HepG2 (cell line): ENCODE measurements at regions not wholly inside any gene's neighbourhood (a gene's known extent, or its start where the extent isn't known, plus 50 kb on each side); places are given as distances from the start of the nearest gene placed in this dataset.
A peak's percentile ranks its signal among the peaks of the same experiment; 100 is the strongest.

Experiments used
- ATAC-seq: fragments of 200-7000 bp; cut with Tn5 transposase; 3 replicates; pipeline ENCODE4 v1.9.1; 2020; ENCODE audit warnings: mild to moderate bottlenecking, moderate library complexity
- BruUV-seq: library from RNA; stranded (reverse); fragments of 400-500 nt; replicated peaks from 2 replicates; lab custom pipeline; 2021; lab: Mats Ljungman, UMichigan
- CTCF ChIA-PET: fragments of 300-600 bp; formaldehyde crosslinking; extraction: SDS; loops from one replicate; lab custom pipeline; 2021; ENCODE audit warnings: low total read pairs, inconsistent platforms, low intra/inter-chr PET ratio; lab: Yijun Ruan, JAX
- POLR2A ChIA-PET: fragments of 350-600 bp; sonication (Branson Sonifier 250); formaldehyde crosslinking; loops from one replicate; lab custom pipeline; 2020; ENCODE audit warnings: antibody characterized with exemption, inconsistent platforms; lab: Yijun Ruan, JAX
- DNase-seq: peaks from one replicate; pipeline ENCODE4 v3.0.0-alpha.2; 2015; ENCODE audit warnings: low spot score
- FAIRE-seq: peaks from 3 replicates; lab custom pipeline; 2011; peaks lifted over from hg19 to GRCh38; lab: Jason Lieb, UNC
- H2AFZ ChIP-seq: one replicate; pipeline ENCODE4 v1.6.1; 2011; ENCODE audit warnings: low read length, inconsistent platforms
- H3K27ac ChIP-seq: fragments of 300-600 bp; 3 replicates; pipeline ENCODE4 v1.8.0; 2011; ENCODE audit warnings: mixed run types, mild to moderate bottlenecking, mixed read lengths, low read length, inconsistent platforms; ENCODE audit not compliant: insufficient read depth; ENCODE audit errors: extremely low read length
- H3K27me3 ChIP-seq, 2 experiments: fragments of 200-600 bp in 1 of 2; 2 replicates in 1 of 2; 3 replicates in 1 of 2; pipeline versions ENCODE4 v1.6.0 to v1.8.0; 2011; ENCODE audit warnings: low read length in 2 of 2, mild to moderate bottlenecking in 2 of 2, moderate library complexity in 2 of 2, inconsistent platforms in 1 of 2; ENCODE audit not compliant: insufficient read depth in 2 of 2, control insufficient read depth in 1 of 2
- H3K36me3 ChIP-seq, 2 experiments: fragments of 200-600 bp in 1 of 2; replicated peaks in 1 of 2; 2 replicates in 1 of 2; 3 replicates in 1 of 2; pipeline versions ENCODE4 v1.5.1 to v1.8.0; 2011; ENCODE audit warnings: low read length in 2 of 2, inconsistent platforms in 1 of 2; ENCODE audit not compliant: insufficient read depth in 2 of 2, control insufficient read depth in 1 of 2
- H3K4me1 ChIP-seq: 2 replicates; pipeline ENCODE4 v1.5.1; 2012; ENCODE audit warnings: low read length, inconsistent platforms; ENCODE audit not compliant: insufficient read depth
- H3K4me2 ChIP-seq: 2 replicates; pipeline ENCODE4 v1.6.0; 2011; ENCODE audit warnings: low read depth, low read length, inconsistent platforms
- H3K4me3 ChIP-seq, 3 experiments: fragments of 200-600 bp in 1 of 3; sonication (generic), shearing (Covaris generic) in 1 of 3; replicated peaks in 1 of 3; 2 replicates each; pipeline ENCODE4 v1.5.1; 2011 to 2016; ENCODE audit warnings: low read length in 3 of 3, inconsistent platforms in 2 of 3, low read depth in 2 of 3, mild to moderate bottlenecking in 2 of 3, control low read depth in 1 of 3, mixed read lengths in 1 of 3; ENCODE audit not compliant: insufficient read depth in 1 of 3
- H3K79me2 ChIP-seq: one replicate; pipeline ENCODE4 v1.6.1; 2011; ENCODE audit warnings: low read length, inconsistent platforms; ENCODE audit not compliant: insufficient read depth
- H3K9ac ChIP-seq: 2 replicates; pipeline ENCODE4 v1.6.0; 2011; ENCODE audit warnings: mild to moderate bottlenecking, low read depth, low read length, inconsistent platforms; ENCODE audit not compliant: insufficient read depth
- H3K9me3 ChIP-seq: 2 replicates; pipeline ENCODE4 v1.5.1; 2012; ENCODE audit warnings: mild to moderate bottlenecking, low read length
- H4K20me1 ChIP-seq: 2 replicates; pipeline ENCODE4 v1.6.0; 2011; ENCODE audit warnings: inconsistent platforms, mild to moderate bottlenecking, low read length, moderate library complexity; ENCODE audit not compliant: insufficient read depth
- CCAR2 ChIP-seq: fragments of 200-400 bp; formaldehyde crosslinking; optimal IDR thresholded peaks from 2 replicates; pipeline ENCODE3; 2018; ENCODE audit warnings: low read depth, mild to moderate bottlenecking, low read length, moderate library complexity
- ETV6 ChIP-seq: sonication (generic); formaldehyde crosslinking; conservative IDR thresholded peaks from 2 replicates; pipeline ENCODE4 v1.4.0; 2020; ENCODE audit warnings: missing genetic modification reagents
- HNF4G ChIP-seq, 2 experiments: sonication (generic) in 1 of 2; formaldehyde crosslinking in 1 of 2; IDR thresholded peaks; 2 replicates each; pipeline versions ENCODE4 v1.4.0 to v1.6.1; 2011 to 2020; ENCODE audit warnings: borderline replicate concordance in 2 of 2, low read depth in 2 of 2, mild to moderate bottlenecking in 2 of 2, low read length in 1 of 2, missing genetic modification reagents in 1 of 2, moderate library complexity in 1 of 2
- MXD3 ChIP-seq: IDR thresholded peaks from 2 replicates; pipeline ENCODE4 v1.6.1; 2016; ENCODE audit warnings: mild to moderate bottlenecking, missing biosample characterization, missing genetic modification reagents
- PCBP2 ChIP-seq: fragments of 200-400 bp; formaldehyde crosslinking; optimal IDR thresholded peaks from 2 replicates; pipeline ENCODE3; 2018; ENCODE audit warnings: low read length, low read depth; ENCODE audit not compliant: poor library complexity, severe bottlenecking
- POGZ ChIP-seq: sonication (generic); formaldehyde crosslinking; IDR thresholded peaks from 2 replicates; pipeline ENCODE4 v1.4.0; 2020; ENCODE audit warnings: mild to moderate bottlenecking, missing genetic modification reagents
- SMYD3 ChIP-seq: sonication (generic); formaldehyde crosslinking; IDR thresholded peaks from 2 replicates; pipeline ENCODE4 v1.8.1; 2023; ENCODE audit warnings: mild to moderate bottlenecking, missing genetic modification reagents
- STAG1 ChIP-seq: sonication (generic); formaldehyde crosslinking; IDR thresholded peaks from 2 replicates; pipeline ENCODE4 v1.4.0; 2020; ENCODE audit warnings: missing genetic modification reagents
- ZFAT ChIP-seq: sonication (generic); formaldehyde crosslinking; conservative IDR thresholded peaks from 2 replicates; pipeline ENCODE4 v1.8.1; 2023; ENCODE audit warnings: missing genetic modification reagents, inconsistent platforms
- ZNF672 ChIP-seq: sonication (generic); formaldehyde crosslinking; IDR thresholded peaks from 2 replicates; pipeline ENCODE4 v1.8.1; 2022; ENCODE audit warnings: missing genetic modification reagents
- ZNF883 ChIP-seq: sonication (generic); formaldehyde crosslinking; IDR thresholded peaks from 2 replicates; pipeline ENCODE4 v1.5.1; 2020; ENCODE audit warnings: mild to moderate bottlenecking, missing genetic modification reagents; ENCODE audit errors: not compliant biosample characterization
- WGBS: methylation state at CpG from one replicate; pipeline ENCODE4 v1.1.6; 2017; ENCODE audit warnings: low lambda C conversion rate; 5-methylcytosine and 5-hydroxymethylcytosine counted together
- in situ Hi-C: cut with HindIII; loops from 2 replicates; pipeline ENCODE4 v1.10.0; 2017; ENCODE audit warnings: low pct_unique_long_range_greater_than_20kb; ENCODE audit not compliant: extremely low pct_ligation_motif_present
- intact Hi-C: fragments of 100-400 bp; cut with micrococcal nuclease; formaldehyde crosslinking; loops from one replicate; pipeline ENCODE4 v1.10.0; 2022; ENCODE audit not compliant: unreplicated experiment
- TF ChIP-seq, protein P1 (sequence below): sonication (generic); formaldehyde crosslinking; IDR thresholded peaks from 2 replicates; pipeline ENCODE4 v1.5.1; 2020; ENCODE audit warnings: missing genetic modification reagents, mild to moderate bottlenecking, borderline replicate concordance
- TF ChIP-seq, protein P2 (sequence below): sonication (generic); formaldehyde crosslinking; conservative IDR thresholded peaks from 2 replicates; pipeline ENCODE4 v1.4.0; 2020; ENCODE audit warnings: missing genetic modification reagents
- TF ChIP-seq, protein P3 (sequence below): IDR thresholded peaks from 2 replicates; pipeline ENCODE4 v1.6.1; 2016; ENCODE audit warnings: low read depth, control low read depth

GRCh38 chr1:223479718-223480425 lies 86.7 kb downstream of the CCDC185 start:
- H3K4me2 ChIP-seq = no peak overlapping the region
- H3K9ac ChIP-seq = no peak overlapping the region
- CTCF ChIA-PET = no interaction called here
- H4K20me1 ChIP-seq = no peaks in the 10 kb centered on the region
- TF ChIP-seq MXD3 (CRISPR knock-in tag) (no peak), ETV6 (no peak), CCAR2 (no peak), ZNF883 (no peak), HNF4G (IDR thresholded peaks at IDR 0.05; ENCODE audit: borderline replicate concordance, low read depth, low read length) (no peak), HNF4G (CRISPR knock-in tag; IDR thresholded peaks at IDR 0.05; ENCODE audit: borderline replicate concordance, low read depth) (no peak), STAG1 (CRISPR knock-in tag) (no peak), POGZ (CRISPR knock-in tag) (no peak), SMYD3 (CRISPR knock-in tag) (no peak), PCBP2 (no peak), ZFAT (CRISPR knock-in tag) (no peak), ZNF672 (CRISPR knock-in tag) (no peak)
- TF ChIP-seq, protein P1, sequence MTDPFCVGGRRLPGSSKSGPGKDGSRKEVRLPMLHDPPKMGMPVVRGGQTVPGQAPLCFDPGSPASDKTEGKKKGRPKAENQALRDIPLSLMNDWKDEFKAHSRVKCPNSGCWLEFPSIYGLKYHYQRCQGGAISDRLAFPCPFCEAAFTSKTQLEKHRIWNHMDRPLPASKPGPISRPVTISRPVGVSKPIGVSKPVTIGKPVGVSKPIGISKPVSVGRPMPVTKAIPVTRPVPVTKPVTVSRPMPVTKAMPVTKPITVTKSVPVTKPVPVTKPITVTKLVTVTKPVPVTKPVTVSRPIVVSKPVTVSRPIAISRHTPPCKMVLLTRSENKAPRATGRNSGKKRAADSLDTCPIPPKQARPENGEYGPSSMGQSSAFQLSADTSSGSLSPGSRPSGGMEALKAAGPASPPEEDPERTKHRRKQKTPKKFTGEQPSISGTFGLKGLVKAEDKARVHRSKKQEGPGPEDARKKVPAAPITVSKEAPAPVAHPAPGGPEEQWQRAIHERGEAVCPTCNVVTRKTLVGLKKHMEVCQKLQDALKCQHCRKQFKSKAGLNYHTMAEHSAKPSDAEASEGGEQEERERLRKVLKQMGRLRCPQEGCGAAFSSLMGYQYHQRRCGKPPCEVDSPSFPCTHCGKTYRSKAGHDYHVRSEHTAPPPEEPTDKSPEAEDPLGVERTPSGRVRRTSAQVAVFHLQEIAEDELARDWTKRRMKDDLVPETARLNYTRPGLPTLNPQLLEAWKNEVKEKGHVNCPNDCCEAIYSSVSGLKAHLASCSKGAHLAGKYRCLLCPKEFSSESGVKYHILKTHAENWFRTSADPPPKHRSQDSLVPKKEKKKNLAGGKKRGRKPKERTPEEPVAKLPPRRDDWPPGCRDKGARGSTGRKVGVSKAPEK (CRISPR knock-in tag) = no peak
- TF ChIP-seq, protein P2, sequence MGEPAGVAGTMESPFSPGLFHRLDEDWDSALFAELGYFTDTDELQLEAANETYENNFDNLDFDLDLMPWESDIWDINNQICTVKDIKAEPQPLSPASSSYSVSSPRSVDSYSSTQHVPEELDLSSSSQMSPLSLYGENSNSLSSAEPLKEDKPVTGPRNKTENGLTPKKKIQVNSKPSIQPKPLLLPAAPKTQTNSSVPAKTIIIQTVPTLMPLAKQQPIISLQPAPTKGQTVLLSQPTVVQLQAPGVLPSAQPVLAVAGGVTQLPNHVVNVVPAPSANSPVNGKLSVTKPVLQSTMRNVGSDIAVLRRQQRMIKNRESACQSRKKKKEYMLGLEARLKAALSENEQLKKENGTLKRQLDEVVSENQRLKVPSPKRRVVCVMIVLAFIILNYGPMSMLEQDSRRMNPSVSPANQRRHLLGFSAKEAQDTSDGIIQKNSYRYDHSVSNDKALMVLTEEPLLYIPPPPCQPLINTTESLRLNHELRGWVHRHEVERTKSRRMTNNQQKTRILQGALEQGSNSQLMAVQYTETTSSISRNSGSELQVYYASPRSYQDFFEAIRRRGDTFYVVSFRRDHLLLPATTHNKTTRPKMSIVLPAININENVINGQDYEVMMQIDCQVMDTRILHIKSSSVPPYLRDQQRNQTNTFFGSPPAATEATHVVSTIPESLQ (CRISPR knock-in tag) = no peak
- TF ChIP-seq, protein P3, sequence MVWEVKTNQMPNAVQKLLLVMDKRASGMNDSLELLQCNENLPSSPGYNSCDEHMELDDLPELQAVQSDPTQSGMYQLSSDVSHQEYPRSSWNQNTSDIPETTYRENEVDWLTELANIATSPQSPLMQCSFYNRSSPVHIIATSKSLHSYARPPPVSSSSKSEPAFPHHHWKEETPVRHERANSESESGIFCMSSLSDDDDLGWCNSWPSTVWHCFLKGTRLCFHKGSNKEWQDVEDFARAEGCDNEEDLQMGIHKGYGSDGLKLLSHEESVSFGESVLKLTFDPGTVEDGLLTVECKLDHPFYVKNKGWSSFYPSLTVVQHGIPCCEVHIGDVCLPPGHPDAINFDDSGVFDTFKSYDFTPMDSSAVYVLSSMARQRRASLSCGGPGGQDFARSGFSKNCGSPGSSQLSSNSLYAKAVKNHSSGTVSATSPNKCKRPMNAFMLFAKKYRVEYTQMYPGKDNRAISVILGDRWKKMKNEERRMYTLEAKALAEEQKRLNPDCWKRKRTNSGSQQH = no peak
- WGBS = 22% methylated on average over 13 of the region's 14 CpGs
- no peaks in the 10 kb centered on the region for H3K79me2 ChIP-seq
- peak; percentile 48 for ATAC-seq
- peaks cover 3 to 16% of the 10 kb centered on the region in 2 experiments; a peak in 2 of 5 replicates for H3K27me3 ChIP-seq
- H3K4me3 ChIP-seq = no peak overlapping the region
- POLR2A ChIA-PET = no interaction called here
- no peak for DNase-seq
- H3K4me1 ChIP-seq = no peaks in the 10 kb centered on the region
- H2AFZ ChIP-seq = no peak overlapping the region
- intact Hi-C loops = no loop called here
- BruUV-seq = no TSS peak
- no peak for FAIRE-seq
- no peak overlapping the region for H3K27ac ChIP-seq
- no peaks in the 10 kb centered on the region for H3K9me3 ChIP-seq
- no peaks in the 10 kb centered on the region for H3K36me3 ChIP-seq
- in situ Hi-C loops = no loop called here
